ENCODE measurements at regions not wholly inside any gene's neighbourhood (a gene's known extent, or its start where the extent isn't known, plus 50 kb on each side); places are given as distances from the start of the nearest gene placed in this dataset.

- TF ChIP-seq POLR2A (IDR thresholded peaks at IDR 0.05; ENCODE audit: low read length) (no peak), GATA1 (IDR thresholded peaks at IDR 0.05; ENCODE audit: low read depth, low read length) (no peak)
These were observed 64.6 kb upstream of the PPP3CA start for GRCh38 chr4:101411926-101412325.
